NCI-H510A treated with DMSO at 0.1 percent for 48 hours (cell line): ENCODE measurements at regions not wholly inside any gene's neighbourhood (a gene's known extent, or its start where the extent isn't known, plus 50 kb on each side); places are given as distances from the start of the nearest gene placed in this dataset.
"Not testable (repeated sequence)": the region's sequence is repeated elsewhere in the genome, so short reads cannot be mapped to it uniquely, and the experiment has no call there.

Source experiments
- DNase-seq: peaks from one replicate; lab custom pipeline; 2025; lab: John Stamatoyannopoulos, UW

DNA sequence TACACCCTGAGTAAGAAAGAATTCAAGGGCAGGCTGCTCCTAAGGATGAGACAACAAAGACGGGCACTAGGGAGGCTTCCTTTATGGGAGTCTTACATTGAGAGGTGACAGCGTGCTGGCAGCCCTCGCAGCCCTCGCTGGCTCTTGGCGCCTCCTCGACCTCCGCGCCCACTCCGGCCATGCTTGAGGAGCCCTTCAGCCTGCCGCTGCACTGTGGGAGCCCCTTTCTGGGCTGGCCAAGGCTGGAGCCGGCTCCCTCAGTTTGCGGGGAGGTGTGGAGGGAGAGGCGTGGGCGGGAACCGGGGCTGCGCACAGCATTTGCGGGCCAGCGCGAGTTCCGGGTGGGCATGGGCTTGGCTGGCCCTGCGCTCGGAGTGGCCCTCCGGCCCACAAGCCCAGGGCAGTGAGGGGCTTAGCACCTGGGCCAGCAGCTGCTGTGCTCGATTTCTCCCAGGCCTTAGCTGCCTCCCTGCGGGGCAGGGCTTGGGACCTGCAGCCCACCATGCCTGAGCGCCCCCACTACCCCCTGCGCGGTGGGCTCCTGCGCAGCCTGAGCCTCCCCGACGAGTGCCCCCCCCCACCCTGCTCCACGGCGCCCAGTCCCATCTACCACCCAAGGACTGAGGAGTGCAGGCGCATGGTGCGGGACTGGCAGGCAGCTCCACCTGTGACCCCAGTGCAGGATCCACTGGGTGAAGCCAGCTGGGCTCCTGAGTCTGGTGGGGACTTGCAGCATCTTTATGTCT is 75.3 kb downstream of the BARX1 start:
- not testable (repeated sequence) for DNase-seq

DNA sequence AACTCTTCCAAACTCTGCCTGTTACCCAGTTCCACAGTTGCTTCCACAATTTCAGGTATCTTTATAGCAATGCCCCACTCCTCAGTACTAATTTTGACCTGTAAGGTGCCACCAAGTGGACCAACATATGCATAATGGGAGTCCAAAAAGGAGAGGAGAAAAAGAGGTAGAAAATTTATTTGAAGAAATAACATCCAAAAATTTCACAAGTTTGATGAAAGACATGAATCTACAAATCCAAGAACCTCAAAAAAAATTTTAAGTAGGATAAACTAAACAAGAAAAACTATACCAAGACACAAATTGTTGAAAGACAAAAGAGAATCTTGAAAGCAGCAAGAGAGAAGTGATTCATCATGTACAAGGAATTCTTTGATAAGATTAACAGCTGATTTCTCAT is 79.8 kb downstream of the BARX1 start:
- DNase-seq, result no peak

- no peak for DNase-seq
These were observed 80.9 kb downstream of the BARX1 start for GRCh38 chr9:93874242-93874641.

- DNase-seq, result no peak
These were observed 83.9 kb downstream of the BARX1 start for GRCh38 chr9:93871286-93871685.

DNA sequence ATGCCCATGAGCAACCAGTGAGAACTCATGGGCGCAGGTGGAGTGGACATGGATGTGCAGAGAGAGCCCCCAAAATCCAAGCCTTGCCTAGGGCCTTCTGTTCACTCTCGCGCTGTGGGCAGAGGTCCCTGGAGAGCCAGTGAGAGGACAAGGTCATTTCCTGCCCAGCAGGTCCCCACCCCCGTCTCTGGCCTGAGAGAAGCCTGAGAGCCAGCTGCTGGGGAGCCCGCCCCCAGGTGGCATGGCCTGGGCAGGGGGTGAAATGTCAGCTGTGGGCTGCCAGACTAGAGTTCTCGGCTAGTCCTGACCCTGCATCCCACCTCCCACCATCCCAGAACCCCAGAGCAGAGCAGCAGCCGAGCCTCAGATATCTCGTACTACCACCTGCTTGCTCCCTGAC is 85.3 kb downstream of the BARX1 start:
- DNase-seq, result no peak

- DNase-seq, result no peak
These were observed 86.1 kb downstream of the BARX1 start for GRCh38 chr9:93869088-93869487.

DNA sequence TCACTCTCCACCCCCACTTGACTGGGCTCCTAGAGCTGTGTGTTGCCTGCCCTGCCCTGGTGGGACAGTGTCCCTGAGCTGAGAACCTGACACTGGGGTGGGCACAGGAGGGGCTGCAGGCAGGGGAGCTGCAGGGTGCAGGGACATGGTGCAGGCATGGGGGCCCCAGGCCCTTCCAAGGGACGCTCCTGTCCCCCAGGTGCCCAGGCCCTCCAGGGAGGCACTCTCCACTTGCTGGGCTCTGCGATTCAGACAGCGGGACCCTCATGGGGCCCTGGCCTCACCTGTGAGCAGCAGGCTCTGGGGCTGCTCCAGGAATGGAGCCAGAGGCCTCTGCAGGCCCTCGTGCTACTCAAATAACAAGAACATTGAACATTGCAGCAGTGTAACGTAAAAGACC is 89.4 kb downstream of the BARX1 start:
- DNase-seq, result no peak

GRCh38 chr9:93865245-93865644 is 89.9 kb downstream of the BARX1 start:
- no peak for DNase-seq

DNA sequence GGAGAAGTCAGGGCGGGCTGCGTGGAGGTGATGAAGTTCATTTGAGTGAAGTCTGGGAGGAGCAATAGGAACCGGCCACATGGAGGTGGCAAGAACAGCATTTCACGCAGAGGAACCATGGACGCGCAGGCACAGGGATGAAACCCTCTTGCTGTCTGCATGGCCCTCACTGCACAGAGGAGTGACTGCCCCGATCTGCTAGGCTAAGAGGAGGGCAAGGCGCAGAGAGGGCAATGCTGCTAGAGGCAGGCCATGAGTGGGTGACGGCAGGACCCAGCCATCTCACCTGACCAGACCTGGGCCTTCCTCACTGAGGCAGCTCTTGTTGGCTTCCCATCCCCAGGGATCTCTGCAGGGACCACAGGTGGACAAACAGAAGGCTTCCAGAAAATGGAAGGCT is 90.3 kb downstream of the BARX1 start:
- no peak for DNase-seq

DNA sequence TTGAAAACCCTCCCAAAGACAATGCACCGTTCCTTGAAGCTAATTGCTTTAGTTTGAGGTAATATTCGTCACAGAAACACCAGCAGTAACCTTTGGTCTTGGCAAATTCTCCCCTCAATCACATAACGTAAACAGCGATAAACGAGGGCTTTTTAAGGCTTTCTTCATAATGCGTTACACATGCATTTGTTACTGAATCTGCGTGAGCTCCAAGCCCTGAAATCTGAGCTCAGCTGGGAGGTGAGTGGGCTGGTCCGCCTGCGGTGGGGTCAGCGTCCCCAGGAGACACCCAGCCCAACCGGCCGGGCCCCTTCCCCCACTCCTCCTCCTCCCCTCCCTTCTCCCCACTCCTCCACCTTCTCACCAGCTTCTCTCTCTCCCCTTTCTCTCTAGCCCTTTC is 91.1 kb downstream of the BARX1 start:
- no peak for DNase-seq

- DNase-seq, result no peak
These were observed 92.1 kb downstream of the BARX1 start for GRCh38 chr9:93862877-93863545.

- no peak for DNase-seq
These were observed 93.3 kb downstream of the BARX1 start for GRCh38 chr9:93861736-93862358.

DNA sequence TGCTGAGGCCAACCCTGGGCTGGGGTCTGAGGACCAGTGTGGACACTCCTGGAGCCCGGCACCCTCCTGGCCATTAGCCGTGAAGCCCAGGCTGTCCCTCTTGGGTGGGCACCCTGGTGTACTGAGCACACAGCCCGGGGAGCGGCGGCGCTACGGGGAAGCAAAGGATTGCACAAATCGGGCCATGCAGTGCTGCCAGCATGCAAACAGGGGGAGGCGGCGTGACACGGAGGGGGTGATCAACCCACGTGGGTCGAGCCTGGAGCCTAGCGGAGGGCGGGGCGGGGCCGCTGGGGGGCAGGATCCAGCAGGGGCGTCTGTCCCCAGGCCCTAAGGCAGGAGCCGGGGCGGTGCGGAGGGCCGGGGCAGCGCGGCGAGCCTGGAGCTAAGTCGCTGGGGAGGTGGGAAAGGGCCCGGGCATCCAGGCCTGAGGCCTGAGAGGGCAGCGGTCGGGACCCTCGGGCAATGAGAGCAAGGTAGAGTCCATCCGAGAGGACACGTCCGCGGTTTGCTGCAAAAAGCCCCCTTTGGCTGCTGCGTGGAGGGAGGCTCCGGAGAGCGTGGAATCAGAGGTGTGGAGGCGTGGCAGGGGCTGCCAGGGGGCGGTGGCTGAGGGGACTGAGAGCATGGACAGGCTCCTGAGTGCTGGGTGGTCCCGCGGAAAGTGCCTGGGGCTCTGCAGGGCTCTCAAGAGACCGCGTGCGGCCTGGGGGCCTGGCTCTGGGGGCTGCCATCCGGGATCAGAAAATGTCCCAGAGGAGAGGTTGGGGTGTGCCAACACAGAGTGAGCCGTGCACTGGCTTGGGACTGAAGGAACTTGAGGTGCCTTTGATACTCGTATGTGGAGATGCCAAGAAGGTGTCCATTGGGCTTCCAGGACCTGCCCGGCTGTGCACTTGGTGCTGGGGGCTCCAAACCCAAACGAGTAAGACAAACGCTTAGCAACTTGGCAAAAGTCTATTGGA is 94.2 kb downstream of the BARX1 start:
- no peak for DNase-seq

- DNase-seq, result no peak
These were observed 95.5 kb downstream of the BARX1 start for GRCh38 chr9:93859431-93860215.

- DNase-seq, result no peak
These were observed 97.6 kb downstream of the BARX1 start for GRCh38 chr9:93857528-93857927.

- DNase-seq, result no peak
These were observed 102.4 kb downstream of the BARX1 start for GRCh38 chr9:93852728-93853127.

DNA sequence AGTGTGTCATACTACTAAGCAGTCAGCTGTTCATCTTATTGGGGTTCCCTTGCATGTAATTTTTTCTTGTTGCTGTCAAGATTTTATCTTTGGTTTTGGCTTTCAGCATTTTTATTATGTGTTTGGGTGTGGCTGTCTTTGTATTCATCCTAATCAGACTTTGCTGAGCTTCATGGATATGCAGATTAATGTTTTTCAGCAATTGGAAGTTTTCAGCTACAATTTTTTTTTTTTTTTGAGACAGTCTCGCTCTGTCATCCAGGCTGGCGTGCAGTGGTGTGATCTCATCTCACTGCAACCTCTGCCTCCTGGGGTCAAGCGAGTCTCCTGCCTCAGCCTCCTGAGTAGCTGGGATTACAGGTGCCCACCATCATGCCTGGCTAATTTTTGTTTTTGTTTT is 108.8 kb downstream of the BARX1 start:
- no peak for DNase-seq

- DNase-seq, result no peak
These were observed 111.8 kb downstream of the BARX1 start for GRCh38 chr9:93843396-93843795.

DNA sequence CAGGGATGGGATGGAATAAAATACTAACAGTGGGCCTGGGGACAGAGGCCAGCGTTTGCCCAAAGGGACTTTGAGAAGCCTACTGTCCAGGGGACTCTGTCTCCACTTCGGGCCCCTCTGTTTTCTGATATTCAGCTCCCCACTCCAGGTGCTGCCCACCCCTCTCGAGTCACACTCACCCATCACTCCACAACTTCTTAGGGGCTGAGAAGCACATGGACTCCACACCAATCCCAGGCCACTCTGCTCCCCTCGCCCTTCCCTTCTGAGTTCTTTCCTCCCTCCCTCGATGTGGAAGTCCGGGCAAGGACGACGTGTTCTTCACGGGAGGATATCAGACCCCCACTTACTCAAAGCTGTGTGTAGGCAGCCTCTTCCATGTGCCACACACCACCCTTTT is 124.5 kb downstream of the BARX1 start:
- no peak for DNase-seq

DNA sequence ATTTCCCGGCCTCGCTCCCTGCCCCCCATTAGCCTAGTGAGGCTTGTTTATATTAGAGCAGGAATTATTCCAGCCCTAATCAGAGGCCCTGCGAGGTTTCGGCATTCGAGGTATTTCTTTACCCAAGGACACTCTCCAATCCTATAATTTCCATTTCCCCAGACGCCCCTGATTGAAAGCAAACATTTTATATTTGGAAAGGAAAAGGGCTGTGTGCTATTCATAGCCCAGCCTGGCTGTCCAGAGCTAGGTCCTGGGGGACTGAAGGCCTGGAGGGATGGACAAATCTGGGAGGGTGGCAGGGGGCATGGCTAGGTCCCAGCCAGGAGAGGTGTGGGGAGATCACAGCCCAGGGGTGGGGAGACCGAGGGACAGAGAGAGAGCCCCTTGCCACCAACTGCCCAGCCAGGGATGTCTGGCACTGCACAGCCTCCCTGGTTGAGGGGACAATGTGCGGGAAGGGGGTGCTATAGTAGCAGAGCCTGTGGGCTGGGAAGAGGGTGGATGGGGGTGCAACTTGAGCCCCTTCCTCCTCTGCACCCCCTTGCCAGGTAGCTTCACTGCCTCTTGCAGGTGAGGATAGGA is 125.1 kb downstream of the BARX1 start:
- no peak for DNase-seq
